ENCODE measurements at regions not wholly inside any gene's neighbourhood (a gene's known extent, or its start where the extent isn't known, plus 50 kb on each side); places are given as distances from the start of the nearest gene placed in this dataset.

GRCh38 chr3:65303431-65303830 lies 615.6 kb upstream of the ADAMTS9 start:
- H3K4me3 ChIP-seq (ENCODE audit: low read length), result no peak overlapping the region
- peak; percentile 28 for DNase-seq (ENCODE audit: low read depth)
- no peak for TF ChIP-seq CTCF (conservative IDR thresholded peaks at IDR 0.05; ENCODE audit: low read length)

GRCh38 chr3:65291448-65292125 lies 603.8 kb upstream of the ADAMTS9 start:
- no peak for DNase-seq (ENCODE audit: low read depth)
- no peak overlapping the region for H3K4me3 ChIP-seq (ENCODE audit: low read length)
- TF ChIP-seq CTCF (conservative IDR thresholded peaks at IDR 0.05; ENCODE audit: low read length), result no peak

GRCh38 chr3:65288776-65289175 lies 601.0 kb upstream of the ADAMTS9 start:
- TF ChIP-seq CTCF (conservative IDR thresholded peaks at IDR 0.05; ENCODE audit: low read length), result no peak
- H3K4me3 ChIP-seq (ENCODE audit: low read length), result no peak overlapping the region
- no peak for DNase-seq (ENCODE audit: low read depth)

GRCh38 chr3:65285956-65286355 lies 598.2 kb upstream of the ADAMTS9 start:
- no peak for DNase-seq (ENCODE audit: low read depth)
- no peak overlapping the region for H3K4me3 ChIP-seq (ENCODE audit: low read length)
- TF ChIP-seq CTCF (conservative IDR thresholded peaks at IDR 0.05; ENCODE audit: low read length), result no peak

GRCh38 chr3:65284961-65285360 lies 597.2 kb upstream of the ADAMTS9 start:
- TF ChIP-seq CTCF (conservative IDR thresholded peaks at IDR 0.05; ENCODE audit: low read length), result no peak
- no peak for DNase-seq (ENCODE audit: low read depth)
- no peak overlapping the region for H3K4me3 ChIP-seq (ENCODE audit: low read length)

- no peak for TF ChIP-seq CTCF (conservative IDR thresholded peaks at IDR 0.05; ENCODE audit: low read length)
- H3K4me3 ChIP-seq (ENCODE audit: low read length), result no peak overlapping the region
- DNase-seq (ENCODE audit: low read depth), result no peak
Measured at GRCh38 chr3:65284546-65284945, 596.7 kb upstream of the ADAMTS9 start.

- DNase-seq (ENCODE audit: low read depth), result no peak
- no peak overlapping the region for H3K4me3 ChIP-seq (ENCODE audit: low read length)
- TF ChIP-seq CTCF (conservative IDR thresholded peaks at IDR 0.05; ENCODE audit: low read length), result no peak
Measured at GRCh38 chr3:65279225-65279782, 591.5 kb upstream of the ADAMTS9 start.

Measured in AG10803 (cell line).